HG02623 (cell line): ENCODE measurements at regions not wholly inside any gene's neighbourhood (a gene's known extent, or its start where the extent isn't known, plus 50 kb on each side); places are given as distances from the start of the nearest gene placed in this dataset.

Experiments
- ATAC-seq: cut with Tn5 transposase; IDR thresholded peaks from one replicate; pipeline ENCODE4 v1.9.1; 2021; ENCODE audit warnings: moderate library complexity; ENCODE audit not compliant: unreplicated experiment

DNA sequence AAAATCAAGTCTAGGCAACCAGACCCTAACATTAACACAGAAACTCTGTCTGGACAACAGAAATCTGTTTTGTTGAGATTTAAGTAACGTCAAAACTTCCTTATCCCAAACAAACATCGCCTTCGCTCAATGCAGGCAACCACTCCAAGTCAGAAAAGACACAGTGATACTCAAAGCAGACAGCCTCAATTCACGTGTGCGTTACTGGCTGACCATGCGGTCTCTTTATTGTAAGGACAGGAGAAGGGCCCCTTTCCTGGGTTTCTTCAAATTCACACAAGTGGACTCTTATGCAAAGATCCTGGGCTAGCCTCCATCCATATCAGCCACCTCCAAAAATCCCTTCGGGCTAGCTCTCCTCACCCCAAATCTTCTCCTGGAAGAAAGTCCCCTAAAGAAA lies 467.7 kb downstream of the SOX9 start:
- ATAC-seq: no peak

GRCh38 chr17:72588961-72589360 lies 468.1 kb downstream of the SOX9 start:
- ATAC-seq: no peak

GRCh38 chr17:72590382-72590781 lies 469.6 kb downstream of the SOX9 start:
- no peak for ATAC-seq

- ATAC-seq: no peak
Measured at GRCh38 chr17:72590882-72591281, 470.1 kb downstream of the SOX9 start.

DNA sequence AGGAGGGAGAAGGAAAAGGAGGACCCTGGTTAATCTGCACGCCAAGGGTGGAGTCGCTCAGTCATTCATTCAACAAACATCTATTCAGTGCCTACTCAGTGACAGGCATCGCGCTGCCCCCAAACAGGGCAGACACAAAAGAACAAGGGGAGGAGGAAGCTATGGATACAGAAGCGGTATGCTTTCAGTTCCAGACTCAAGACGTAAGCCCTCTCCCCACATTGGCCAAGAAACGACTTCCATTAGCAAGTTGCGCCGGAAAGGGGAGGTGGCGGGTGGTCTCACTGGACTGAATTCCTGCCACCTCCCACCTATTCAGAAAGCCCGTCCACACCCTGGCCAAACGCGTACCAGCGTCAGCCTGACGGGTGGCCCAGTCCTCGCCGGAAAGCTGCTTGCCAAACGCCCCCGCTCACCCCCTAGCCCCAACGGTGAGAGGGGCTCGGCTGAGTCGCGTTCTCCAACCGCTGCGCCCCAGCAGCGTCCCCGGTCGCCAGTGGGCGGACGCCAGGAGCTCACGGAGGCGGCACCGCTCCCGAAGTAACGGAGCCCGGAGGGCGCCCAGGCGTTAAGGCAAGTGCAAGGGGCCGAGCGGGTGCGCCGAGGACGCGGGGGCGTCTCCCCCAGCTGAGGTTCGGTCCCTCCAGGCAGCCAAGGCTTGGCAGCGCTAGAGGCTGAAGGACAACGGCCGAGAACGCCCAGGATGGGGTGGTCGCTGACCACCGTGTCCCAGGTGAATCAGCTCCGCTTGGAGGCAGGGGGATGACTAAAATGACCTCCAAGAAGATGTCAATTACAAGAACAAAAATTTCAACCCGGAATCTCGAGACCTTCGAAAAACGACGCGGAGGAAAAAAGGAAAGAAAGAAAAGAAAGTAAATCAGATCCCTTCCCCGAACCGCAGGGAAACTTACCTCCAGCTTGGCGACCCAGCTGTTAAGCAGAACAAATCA lies 470.7 kb downstream of the SOX9 start:
- no peak for ATAC-seq

DNA sequence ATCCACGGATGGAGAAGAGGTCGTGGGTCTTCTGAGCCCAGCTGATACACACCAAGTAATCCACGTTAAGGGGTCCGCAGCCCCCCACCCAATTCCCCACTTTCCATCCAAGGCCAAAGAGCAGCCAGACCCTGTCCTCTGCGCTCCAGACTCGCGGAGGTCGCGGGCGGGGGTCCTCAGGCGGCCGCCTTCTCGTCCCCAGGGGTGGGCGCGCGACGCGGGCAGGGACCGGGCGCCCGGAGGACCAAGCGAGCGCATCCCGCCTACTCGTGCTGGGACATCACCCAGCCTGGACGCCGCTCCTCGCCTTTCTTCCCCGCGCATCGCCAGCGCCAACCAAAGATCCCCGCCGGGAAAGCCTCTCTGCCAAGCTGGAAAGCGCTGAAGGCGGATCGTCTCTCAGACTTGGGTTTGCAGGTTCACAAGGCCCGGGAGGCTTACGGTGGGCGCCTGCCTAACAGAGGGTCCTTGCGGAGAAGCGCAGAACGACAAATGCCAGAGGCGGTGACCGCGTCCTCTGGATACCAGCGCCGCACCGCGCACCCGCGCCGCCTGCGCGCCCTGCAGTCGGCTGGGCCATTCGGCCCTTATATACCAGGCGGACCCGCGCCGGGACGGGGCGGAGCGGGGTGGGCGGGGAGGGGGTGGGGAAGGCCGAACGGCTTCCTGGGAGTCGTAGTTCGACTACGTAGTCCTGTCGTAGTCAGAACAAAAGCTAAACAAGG lies 471.6 kb downstream of the SOX9 start:
- ATAC-seq: peak; percentile 71

DNA sequence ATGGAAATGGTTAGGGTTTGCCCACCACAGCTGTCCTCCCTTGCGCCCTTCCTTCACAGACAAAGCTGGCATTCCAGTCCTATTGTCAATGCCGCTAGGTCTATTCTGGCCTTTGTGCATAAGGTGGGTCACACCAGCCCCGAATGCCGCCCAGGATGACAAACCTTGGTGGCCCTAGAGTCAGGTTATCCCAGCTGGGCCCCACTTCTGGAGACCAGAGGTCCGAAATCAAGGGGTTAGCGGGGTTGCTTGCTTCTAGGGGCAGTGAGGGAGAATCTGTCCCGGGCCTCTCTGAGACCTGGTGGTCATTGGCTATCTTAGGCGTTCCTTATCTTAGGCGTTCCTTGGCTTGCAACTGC lies 472.1 kb downstream of the SOX9 start:
- no peak for ATAC-seq

GRCh38 chr17:72594248-72594647 lies 473.4 kb downstream of the SOX9 start:
- no peak for ATAC-seq
